Left ventricle myocardium inferior (tissue), 1 donor: ENCODE measurements at regions not wholly inside any gene's neighbourhood (a gene's known extent, or its start where the extent isn't known, plus 50 kb on each side); places are given as distances from the start of the nearest gene placed in this dataset.

Source experiments
- DNase-seq: peaks from one replicate; pipeline ENCODE4 v3.0.0-alpha.2; 2020
- H3K27ac ChIP-seq: fragments of 200-600 bp; replicated peaks from 2 replicates; pipeline ENCODE4 v1.8.0; 2021
- H3K27me3 ChIP-seq: fragments of 200-600 bp; 2 replicates; pipeline ENCODE4 v1.8.0; 2021; ENCODE audit warnings: low read depth
- H3K36me3 ChIP-seq: fragments of 200-600 bp; 2 replicates; pipeline ENCODE4 v1.8.0; 2021
- H3K4me1 ChIP-seq: fragments of 200-600 bp; 2 replicates; pipeline ENCODE4 v1.8.0; 2021
- H3K4me3 ChIP-seq: fragments of 200-600 bp; 2 replicates; pipeline ENCODE4 v1.8.0; 2021; ENCODE audit warnings: mild to moderate bottlenecking, moderate library complexity
- H3K9me3 ChIP-seq: fragments of 200-600 bp; replicated peaks from 2 replicates; pipeline ENCODE4 v1.8.0; 2021
- intact Hi-C: fragments of 100-400 bp; cut with micrococcal nuclease; formaldehyde crosslinking; loops from one replicate; pipeline ENCODE4 v1.11.0; 2022
- TF ChIP-seq, protein P1 (sequence below): fragments of 200-600 bp; IDR thresholded peaks from 2 replicates; pipeline ENCODE4 v1.8.0; 2021; ENCODE audit warnings: antibody characterized with exemption, mild to moderate bottlenecking, borderline replicate concordance
- donor health status: DM: no; HTN: yes; CAD: no; lungs with severe emphysema.

DNA sequence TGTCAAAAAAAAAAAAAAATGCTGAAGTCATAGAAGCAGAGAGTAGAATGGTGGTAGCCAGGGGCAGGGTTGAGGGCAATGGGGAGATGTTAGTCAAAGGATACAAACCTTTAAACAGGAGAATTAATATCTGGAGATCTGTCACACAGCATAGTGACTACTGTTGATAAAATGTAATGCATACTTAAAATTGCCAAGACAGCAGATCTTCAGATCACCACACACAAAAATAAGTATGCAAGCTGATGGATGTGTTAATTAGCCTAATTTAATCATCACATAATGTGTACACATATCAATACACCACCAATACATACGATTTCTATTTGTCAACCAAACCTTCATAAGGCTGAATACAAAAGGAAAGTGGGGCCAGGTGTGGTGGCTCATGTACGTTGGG lies 83.5 kb upstream of the PHACTR3 start:
- Histone ChIP-seq H3K9me3 (no peaks in the 10 kb centered on the region), H3K27ac (no peak overlapping the region), H3K27me3 (peaks cover 94% of the 10 kb centered on the region), H3K36me3 (no peaks in the 10 kb centered on the region), H3K4me1 (no peaks in the 10 kb centered on the region), H3K4me3 (no peak overlapping the region)
- TF ChIP-seq, protein P1, sequence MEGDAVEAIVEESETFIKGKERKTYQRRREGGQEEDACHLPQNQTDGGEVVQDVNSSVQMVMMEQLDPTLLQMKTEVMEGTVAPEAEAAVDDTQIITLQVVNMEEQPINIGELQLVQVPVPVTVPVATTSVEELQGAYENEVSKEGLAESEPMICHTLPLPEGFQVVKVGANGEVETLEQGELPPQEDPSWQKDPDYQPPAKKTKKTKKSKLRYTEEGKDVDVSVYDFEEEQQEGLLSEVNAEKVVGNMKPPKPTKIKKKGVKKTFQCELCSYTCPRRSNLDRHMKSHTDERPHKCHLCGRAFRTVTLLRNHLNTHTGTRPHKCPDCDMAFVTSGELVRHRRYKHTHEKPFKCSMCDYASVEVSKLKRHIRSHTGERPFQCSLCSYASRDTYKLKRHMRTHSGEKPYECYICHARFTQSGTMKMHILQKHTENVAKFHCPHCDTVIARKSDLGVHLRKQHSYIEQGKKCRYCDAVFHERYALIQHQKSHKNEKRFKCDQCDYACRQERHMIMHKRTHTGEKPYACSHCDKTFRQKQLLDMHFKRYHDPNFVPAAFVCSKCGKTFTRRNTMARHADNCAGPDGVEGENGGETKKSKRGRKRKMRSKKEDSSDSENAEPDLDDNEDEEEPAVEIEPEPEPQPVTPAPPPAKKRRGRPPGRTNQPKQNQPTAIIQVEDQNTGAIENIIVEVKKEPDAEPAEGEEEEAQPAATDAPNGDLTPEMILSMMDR = no peak
- intact Hi-C loops = no loop called here
- DNase-seq = no peak

DNA sequence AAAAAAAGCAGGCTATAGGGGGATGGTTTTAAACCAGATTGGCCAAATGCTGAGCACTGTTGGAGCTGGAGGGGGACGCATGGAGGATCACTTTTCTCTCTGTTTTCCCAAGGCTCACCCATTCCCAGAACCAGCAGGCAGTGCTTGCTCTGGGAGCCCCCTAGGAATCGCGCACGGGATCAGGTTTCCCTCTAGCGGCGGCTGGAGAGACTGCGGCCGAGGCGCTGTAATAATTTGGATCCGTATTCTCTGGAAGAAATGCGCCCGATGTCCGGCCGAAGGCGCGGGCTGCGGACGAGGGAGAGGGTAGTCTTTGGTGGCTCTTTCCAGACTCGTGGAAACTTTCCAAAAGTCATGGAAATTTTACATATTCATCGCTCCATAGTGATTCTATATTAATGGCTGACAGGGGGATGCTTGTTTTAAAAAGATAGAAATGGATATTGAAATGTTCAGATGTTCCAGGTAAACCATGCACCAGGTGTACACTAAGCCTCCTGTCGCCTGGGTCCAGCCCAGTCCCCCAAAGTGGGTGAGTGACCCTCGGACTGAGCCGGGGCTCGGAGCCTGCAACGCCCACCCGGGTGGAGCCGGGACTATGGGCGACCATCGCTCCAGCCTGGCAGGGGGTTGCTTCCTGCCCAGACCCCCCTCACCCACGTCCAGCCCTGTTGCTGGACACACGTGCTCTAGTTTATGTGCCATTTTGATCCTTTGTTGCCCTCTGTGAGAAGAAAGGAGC lies 78.7 kb upstream of the PHACTR3 start:
- intact Hi-C loops = no loop called here
- peak; percentile 62 for DNase-seq

DNA sequence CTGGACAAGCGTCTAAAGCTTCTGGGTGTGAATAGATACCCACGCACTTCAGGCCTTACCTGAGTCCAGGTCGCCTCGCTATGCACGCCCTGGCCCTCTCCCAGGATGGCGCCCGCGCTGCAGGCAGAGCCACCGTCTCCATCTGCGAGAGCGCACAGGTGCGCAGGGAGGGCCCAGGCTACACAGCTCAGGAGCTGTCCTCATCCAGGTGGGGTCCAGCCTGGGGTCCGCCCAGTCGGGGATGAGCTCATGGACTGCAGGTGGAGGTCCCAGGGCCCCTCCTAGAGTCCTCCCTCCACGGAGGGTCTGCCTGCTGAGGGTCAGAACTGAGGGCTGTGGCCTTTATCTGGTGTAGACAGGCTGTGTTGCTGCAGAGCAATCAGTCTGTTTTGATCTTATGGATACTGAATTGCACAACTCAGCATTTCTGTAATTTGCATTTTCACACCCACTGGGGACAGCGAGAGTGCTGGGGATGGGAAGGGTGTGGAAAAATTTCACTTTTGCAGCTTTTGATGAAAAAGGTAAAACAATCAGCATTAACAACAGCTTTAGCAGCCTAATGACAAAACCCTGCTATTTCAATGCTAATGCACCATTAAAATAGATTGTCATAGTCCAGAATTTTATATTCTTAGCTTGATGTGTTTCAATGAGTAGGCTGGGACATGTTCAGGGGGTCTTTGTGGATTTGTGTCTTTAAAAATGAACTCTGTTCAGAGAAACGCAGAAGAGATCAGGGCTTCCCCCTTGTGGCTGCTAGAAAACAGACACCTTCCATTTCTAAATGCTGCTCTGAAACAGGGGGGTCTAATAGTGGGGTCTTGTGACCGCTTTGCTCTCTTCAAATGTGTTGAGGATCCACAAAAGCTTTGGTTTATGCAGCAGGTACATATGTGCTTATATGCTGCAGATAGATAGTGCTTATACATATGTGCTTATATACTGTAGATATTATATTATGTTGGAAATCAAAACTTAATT lies 77.8 kb upstream of the PHACTR3 start:
- no peaks in the 10 kb centered on the region for H3K36me3 ChIP-seq
- peaks cover 91% of the 10 kb centered on the region for H3K27me3 ChIP-seq
- H3K27ac ChIP-seq = no peak overlapping the region
- TF ChIP-seq, protein P1 = peak; percentile 23
- H3K9me3 ChIP-seq = no peaks in the 10 kb centered on the region
- no peak overlapping the region for H3K4me3 ChIP-seq
- no peaks in the 10 kb centered on the region for H3K4me1 ChIP-seq
- DNase-seq = no peak
- intact Hi-C loops = no loop called here

More for the DNA sequence above, 78.7 kb upstream of the PHACTR3 start:
- H3K36me3 ChIP-seq = no peaks in the 10 kb centered on the region
- peaks cover 92% of the 10 kb centered on the region for H3K27me3 ChIP-seq
- H3K4me1 ChIP-seq = no peaks in the 10 kb centered on the region
- H3K4me3 ChIP-seq = no peak overlapping the region
- no peak overlapping the region for H3K27ac ChIP-seq
- TF ChIP-seq, protein P1 = peak; percentile 87
- no peaks in the 10 kb centered on the region for H3K9me3 ChIP-seq

DNA sequence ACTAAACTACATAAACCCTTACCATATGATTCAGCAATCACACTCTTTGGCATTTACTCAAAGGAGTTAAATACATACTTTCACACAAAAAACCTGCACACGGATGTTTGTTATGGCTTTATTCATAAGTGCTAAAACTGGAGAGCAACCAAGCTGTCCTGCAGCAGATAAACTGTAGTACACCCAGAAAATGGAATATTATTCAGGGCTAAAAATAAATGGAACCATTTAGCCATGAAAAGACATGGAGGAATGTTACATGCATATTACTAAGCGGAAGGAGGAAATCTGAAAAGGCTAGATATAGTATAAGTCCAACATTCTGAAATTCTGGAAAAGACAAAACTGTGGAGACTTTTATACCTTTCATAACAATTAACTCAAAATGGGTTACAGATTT lies 73.6 kb upstream of the PHACTR3 start:
- Histone ChIP-seq H3K27me3 (peaks cover 53% of the 10 kb centered on the region), H3K36me3 (no peaks in the 10 kb centered on the region), H3K9me3 (no peaks in the 10 kb centered on the region), H3K4me3 (no peak overlapping the region), H3K27ac (no peak overlapping the region), H3K4me1 (no peaks in the 10 kb centered on the region)
- intact Hi-C loops = no loop called here
- TF ChIP-seq, protein P1 = no peak
- no peak for DNase-seq

DNA sequence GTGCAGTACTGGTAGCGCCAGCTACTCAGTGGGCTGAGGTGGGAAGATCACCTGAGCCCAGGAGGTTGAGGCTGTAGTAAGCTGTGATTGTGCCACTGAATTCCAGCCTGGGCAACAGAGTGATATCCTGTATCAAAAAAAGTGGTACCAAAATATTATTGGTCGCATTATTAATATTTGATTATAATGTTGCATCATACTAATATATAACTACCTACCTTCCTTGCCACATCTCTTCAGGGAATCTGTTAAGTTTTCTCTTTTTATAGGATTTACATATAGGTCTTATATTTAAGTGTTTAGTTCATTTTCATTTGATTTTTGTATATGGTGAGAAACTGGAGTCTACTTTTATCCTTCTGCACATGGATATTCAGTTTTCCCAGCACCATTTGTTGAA lies 66.3 kb upstream of the PHACTR3 start:
- no peaks in the 10 kb centered on the region for H3K36me3 ChIP-seq
- peaks cover 25% of the 10 kb centered on the region for H3K9me3 ChIP-seq
- no peak for DNase-seq
- H3K27me3 ChIP-seq = peaks cover 22% of the 10 kb centered on the region
- no peak overlapping the region for H3K4me3 ChIP-seq
- no peak overlapping the region for H3K27ac ChIP-seq
- TF ChIP-seq, protein P1 = no peak
- intact Hi-C loops = no loop called here
- no peaks in the 10 kb centered on the region for H3K4me1 ChIP-seq
